Osteoblast (primary cell): ENCODE measurements at regions not wholly inside any gene's neighbourhood (a gene's known extent, or its start where the extent isn't known, plus 50 kb on each side); places are given as distances from the start of the nearest gene placed in this dataset.
"Not testable (repeated sequence)": the region's sequence is repeated elsewhere in the genome, so short reads cannot be mapped to it uniquely, and the experiment has no call there.

Experiments used
- DNase-seq: peaks from one replicate; pipeline ENCODE4 v3.0.0; 2011; ENCODE audit warnings: low spot score, mixed read lengths; ENCODE audit not compliant: insufficient read length; ENCODE audit errors: missing footprints
- H2AFZ ChIP-seq: 2 replicates; pipeline ENCODE4 v1.6.0; 2011; ENCODE audit warnings: mild to moderate bottlenecking, low read length
- H3K27ac ChIP-seq: 2 replicates; pipeline ENCODE4 v1.5.1; 2011; ENCODE audit warnings: mild to moderate bottlenecking, low read depth, low read length, moderate library complexity
- H3K27me3 ChIP-seq: 2 replicates; pipeline ENCODE4 v1.6.0; 2012; ENCODE audit warnings: mild to moderate bottlenecking, control low read depth, inconsistent platforms, low read length, moderate library complexity; ENCODE audit not compliant: insufficient read depth
- H3K36me3 ChIP-seq: 2 replicates; pipeline ENCODE4 v1.5.1; 2011; ENCODE audit warnings: mild to moderate bottlenecking, low read length, control low read depth, moderate library complexity; ENCODE audit not compliant: insufficient read depth
- H3K4me1 ChIP-seq: 2 replicates; pipeline ENCODE4 v1.5.1; 2011; ENCODE audit warnings: mild to moderate bottlenecking, low read length, control low read depth, moderate library complexity; ENCODE audit not compliant: insufficient read depth
- H3K4me2 ChIP-seq: 2 replicates; pipeline ENCODE4 v1.6.0; 2011; ENCODE audit warnings: mild to moderate bottlenecking, low read length; ENCODE audit not compliant: insufficient read depth
- H3K4me3 ChIP-seq: fragments of 200-600 bp; sonication (generic); 3 replicates; pipeline ENCODE4 v1.5.1; 2012; ENCODE audit warnings: mild to moderate bottlenecking, low read length, inconsistent platforms; ENCODE audit not compliant: insufficient read depth
- H3K79me2 ChIP-seq: 2 replicates; pipeline ENCODE4 v1.6.0; 2012; ENCODE audit warnings: mild to moderate bottlenecking, low read length, control low read depth, inconsistent platforms; ENCODE audit not compliant: insufficient read depth
- H3K9me3 ChIP-seq: 2 replicates; pipeline ENCODE4 v1.5.1; 2011; ENCODE audit warnings: low read depth, low read length, control low read depth
- H4K20me1 ChIP-seq: 2 replicates; pipeline ENCODE4 v1.6.0; 2012; ENCODE audit warnings: mild to moderate bottlenecking, low read length, control low read depth; ENCODE audit not compliant: insufficient read depth
- TF ChIP-seq, protein P1 (sequence below): IDR thresholded peaks from 2 replicates; pipeline ENCODE4 v1.5.1; 2011; ENCODE audit warnings: mild to moderate bottlenecking, low read depth, low read length, moderate library complexity; ENCODE audit errors: extremely low read depth

DNA sequence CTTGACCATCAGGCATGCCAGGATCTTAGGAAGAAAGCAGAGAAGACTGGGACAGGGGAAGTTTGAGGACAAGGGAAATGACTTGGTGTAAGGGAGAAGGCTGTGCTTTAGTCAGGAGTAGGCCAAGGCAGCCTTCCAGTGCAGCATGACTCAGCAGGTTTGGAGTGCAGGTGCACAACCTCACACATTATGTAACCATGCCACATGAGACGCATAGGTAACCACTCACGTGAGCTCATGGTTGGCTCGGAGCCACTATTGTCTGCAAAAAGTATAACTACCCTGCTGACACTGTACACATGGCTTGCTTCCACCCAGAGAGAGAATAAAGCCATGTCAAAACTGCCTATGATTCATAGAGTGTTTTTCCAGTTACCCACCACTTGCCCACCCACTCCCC is 715.9 kb downstream of the SMARCA1 start:
- Histone ChIP-seq H3K4me1 (no peaks in the 10 kb centered on the region), H2AFZ (no peak overlapping the region), H3K27me3 (no peaks in the 10 kb centered on the region), H4K20me1 (no peaks in the 10 kb centered on the region), H3K27ac (no peak overlapping the region), H3K4me3 (no peak overlapping the region), H3K9me3 (no peaks in the 10 kb centered on the region), H3K79me2 (no peaks in the 10 kb centered on the region), H3K36me3 (no peaks in the 10 kb centered on the region), H3K4me2 (no peak overlapping the region)
- DNase-seq: no peak
- TF ChIP-seq, protein P1, sequence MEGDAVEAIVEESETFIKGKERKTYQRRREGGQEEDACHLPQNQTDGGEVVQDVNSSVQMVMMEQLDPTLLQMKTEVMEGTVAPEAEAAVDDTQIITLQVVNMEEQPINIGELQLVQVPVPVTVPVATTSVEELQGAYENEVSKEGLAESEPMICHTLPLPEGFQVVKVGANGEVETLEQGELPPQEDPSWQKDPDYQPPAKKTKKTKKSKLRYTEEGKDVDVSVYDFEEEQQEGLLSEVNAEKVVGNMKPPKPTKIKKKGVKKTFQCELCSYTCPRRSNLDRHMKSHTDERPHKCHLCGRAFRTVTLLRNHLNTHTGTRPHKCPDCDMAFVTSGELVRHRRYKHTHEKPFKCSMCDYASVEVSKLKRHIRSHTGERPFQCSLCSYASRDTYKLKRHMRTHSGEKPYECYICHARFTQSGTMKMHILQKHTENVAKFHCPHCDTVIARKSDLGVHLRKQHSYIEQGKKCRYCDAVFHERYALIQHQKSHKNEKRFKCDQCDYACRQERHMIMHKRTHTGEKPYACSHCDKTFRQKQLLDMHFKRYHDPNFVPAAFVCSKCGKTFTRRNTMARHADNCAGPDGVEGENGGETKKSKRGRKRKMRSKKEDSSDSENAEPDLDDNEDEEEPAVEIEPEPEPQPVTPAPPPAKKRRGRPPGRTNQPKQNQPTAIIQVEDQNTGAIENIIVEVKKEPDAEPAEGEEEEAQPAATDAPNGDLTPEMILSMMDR: no peak

DNA sequence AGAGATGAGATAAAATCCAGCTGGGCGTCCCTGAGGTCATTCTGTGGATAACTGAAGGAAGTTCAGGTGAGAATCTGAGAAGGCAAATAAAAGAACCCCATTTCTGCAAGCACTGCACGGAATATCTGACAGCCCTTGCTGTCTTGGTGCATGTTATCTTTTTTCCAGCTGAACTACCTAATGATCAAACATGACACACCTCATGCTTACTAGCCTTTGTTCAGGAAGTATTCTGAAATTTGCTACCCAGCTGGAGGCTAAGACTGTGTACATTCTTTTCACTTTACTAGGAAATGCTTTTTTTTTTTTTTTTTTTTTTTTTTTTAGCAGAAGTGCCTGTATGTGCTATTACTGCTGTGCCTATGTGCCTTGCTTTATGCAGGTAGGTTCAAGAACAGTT is 718.1 kb downstream of the SMARCA1 start:
- Histone ChIP-seq H3K9me3 (no peaks in the 10 kb centered on the region), H3K36me3 (no peaks in the 10 kb centered on the region), H3K79me2 (no peaks in the 10 kb centered on the region), H2AFZ (no peak overlapping the region), H3K4me1 (no peaks in the 10 kb centered on the region), H3K27me3 (no peaks in the 10 kb centered on the region), H3K4me3 (no peak overlapping the region), H3K27ac (no peak overlapping the region), H3K4me2 (no peak overlapping the region), H4K20me1 (no peaks in the 10 kb centered on the region)
- DNase-seq: no peak
- TF ChIP-seq, protein P1: no peak

DNA sequence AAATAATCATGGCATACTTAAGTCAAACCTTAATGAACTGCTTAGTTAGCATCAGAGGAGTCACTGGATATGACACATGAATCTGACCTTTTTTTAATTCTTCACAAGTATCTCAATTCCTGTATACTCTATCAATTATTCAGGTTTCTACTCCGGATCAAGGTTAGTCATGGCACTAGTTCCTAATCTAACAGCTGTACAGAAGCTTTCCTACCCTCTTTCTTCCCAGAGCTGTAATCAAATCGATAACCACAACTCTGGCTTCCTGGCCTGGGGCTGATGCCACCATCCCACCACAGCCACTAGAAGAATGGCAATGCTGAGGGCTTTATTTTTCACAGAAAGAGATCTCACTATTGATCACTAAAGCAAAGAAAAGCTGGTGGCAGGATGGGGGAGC is 718.5 kb downstream of the SMARCA1 start:
- Histone ChIP-seq H3K4me1 (no peaks in the 10 kb centered on the region), H3K79me2 (no peaks in the 10 kb centered on the region), H3K4me3 (no peak overlapping the region), H2AFZ (no peak overlapping the region), H3K27me3 (no peaks in the 10 kb centered on the region), H3K36me3 (no peaks in the 10 kb centered on the region), H3K9me3 (no peaks in the 10 kb centered on the region), H4K20me1 (no peaks in the 10 kb centered on the region), H3K27ac (no peak overlapping the region), H3K4me2 (no peak overlapping the region)
- no peak for DNase-seq
- TF ChIP-seq, protein P1: no peak

DNA sequence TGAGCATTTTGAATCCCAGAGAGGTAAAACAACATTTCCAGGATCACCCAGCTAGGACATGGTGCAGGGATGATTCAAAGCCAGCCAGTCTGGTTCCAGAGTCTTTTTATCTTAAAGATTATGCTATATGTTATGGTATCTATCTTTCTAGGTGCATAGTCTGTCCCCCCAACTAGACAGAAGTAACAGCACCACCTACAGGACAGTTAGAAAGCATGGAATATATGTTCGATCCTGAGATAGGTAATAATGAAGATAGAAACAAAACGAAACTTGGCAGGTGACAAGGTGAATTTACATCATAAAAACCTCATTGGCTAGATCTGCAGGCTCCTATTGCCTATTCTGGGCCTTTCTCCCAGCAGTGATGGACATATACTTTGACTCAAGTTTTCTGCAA is 723.2 kb downstream of the SMARCA1 start:
- no peak for DNase-seq
- H3K4me1 ChIP-seq: no peaks in the 10 kb centered on the region
- TF ChIP-seq, protein P1: no peak
- H4K20me1 ChIP-seq: no peaks in the 10 kb centered on the region
- no peak overlapping the region for H3K4me3 ChIP-seq
- no peak overlapping the region for H3K4me2 ChIP-seq
- no peaks in the 10 kb centered on the region for H3K36me3 ChIP-seq
- no peaks in the 10 kb centered on the region for H3K79me2 ChIP-seq
- no peaks in the 10 kb centered on the region for H3K9me3 ChIP-seq
- H3K27ac ChIP-seq: no peak overlapping the region
- H2AFZ ChIP-seq: no peak overlapping the region
- H3K27me3 ChIP-seq: no peaks in the 10 kb centered on the region

DNA sequence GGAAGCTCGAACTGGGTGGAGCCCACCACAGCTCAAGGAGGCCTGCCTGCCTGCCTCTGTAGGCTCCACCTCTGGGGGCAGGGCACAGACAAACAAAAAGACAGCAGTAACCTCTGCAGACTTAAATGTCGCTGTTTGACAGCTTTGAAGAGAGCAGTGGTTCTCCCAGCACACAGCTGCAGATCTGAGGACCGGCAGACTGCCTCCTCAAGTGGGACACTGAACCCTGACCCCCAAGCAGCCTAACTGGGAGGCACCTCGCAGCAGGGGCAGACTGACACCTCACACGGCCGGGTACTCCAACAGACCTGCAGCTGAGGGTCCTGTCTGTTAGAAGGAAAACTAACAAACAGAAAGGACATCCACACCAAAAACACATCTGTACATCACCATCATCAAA is 730.9 kb upstream of the ACTRT1 start:
- not testable (repeated sequence) for H3K27ac ChIP-seq, H2AFZ ChIP-seq, H3K4me3 ChIP-seq, H4K20me1 ChIP-seq, H3K9me3 ChIP-seq, H3K4me2 ChIP-seq, H3K79me2 ChIP-seq, H3K36me3 ChIP-seq, DNase-seq, H3K4me1 ChIP-seq, H3K27me3 ChIP-seq
